ENCODE measurements at regions not wholly inside any gene's neighbourhood (a gene's known extent, or its start where the extent isn't known, plus 50 kb on each side); places are given as distances from the start of the nearest gene placed in this dataset.

DNA sequence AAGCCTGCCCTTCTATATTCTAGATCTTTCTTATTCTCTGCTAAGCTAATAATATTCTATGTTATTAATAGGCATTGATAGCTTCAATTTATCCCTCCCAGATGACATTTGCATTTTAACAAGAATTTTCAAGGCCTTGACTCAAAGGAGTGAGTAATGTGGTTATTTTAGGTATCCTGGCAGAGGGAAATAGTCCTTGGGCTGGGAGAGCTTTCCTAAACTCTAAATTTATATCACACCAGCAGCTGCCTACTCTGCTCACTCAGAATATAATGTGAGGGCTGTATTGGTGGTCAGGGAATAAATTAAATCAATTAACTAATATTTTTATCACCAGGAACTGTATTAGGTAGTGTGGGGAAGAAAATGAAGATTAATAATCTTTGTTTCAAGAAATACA, 74.8 kb upstream of the ADAM23 start:
- DNase-seq, result no peak

DNA sequence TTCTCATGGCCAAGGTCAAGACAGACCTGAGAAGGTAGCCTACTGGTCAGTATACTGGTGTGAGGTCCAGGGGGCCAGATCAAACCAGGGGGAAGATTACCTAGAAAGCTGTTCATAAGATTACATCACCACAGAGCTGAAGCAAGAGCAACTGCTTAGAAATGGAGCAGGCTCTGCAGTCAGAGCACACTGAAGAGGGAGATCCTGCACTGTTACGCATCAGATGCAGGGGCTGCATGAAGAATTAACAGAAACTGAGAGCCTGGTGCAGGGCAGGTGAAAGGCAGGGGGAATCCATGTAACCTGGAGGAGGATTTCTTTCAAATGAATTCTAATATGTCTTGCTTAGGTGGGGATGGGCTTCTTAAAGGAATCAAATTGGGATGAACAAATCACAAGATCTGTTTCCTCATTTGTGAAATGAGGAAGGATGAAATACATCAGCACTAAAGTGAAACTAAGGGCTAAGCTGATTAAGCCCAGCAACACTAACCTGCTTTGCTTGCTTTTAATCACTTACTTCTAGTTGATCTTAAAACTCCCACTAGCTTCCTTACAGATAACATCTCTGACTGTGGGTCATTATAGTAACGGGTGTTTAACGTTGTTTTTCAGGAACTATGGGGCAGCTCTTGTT, 74.3 kb upstream of the ADAM23 start:
- DNase-seq, result no peak

DNA sequence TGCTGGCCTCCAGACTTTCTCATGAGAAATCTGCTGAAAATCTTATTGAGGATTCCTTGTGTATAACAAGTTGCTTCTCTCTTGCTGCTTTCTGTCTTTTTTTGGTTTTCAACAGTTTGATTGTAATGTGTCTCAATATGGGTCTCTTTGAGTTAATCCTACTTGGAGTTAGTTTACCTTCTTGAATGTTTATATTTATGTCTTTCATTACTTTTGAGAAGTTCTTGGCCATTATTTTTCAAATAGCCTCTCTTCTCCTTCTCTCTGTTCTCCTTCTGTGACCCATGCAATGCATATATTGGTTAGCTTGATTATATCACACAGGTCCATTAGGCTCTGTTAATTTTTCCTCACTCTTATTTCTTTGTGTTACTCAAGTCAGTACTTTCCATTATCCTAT, 67.4 kb upstream of the ADAM23 start:
- no peak for DNase-seq

DNA sequence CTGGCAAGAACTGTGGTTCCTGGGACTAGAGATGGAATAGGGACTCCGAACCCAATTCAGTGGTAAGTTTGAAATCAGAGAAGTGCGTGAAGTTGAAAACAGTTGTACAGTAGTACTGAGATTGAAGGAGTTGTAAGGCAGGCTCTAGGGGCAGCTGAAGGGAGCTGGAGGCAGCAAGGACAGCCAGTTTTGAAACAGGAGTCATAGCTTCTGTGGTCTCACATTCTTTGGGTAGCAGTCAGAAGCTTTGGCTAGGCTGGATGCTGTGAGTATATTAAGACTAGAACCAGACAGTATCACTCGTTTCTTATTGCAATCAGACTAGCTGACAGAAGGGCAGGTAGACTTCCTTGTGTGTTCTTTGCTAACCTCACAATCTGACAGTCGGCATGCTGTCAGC, 64.5 kb upstream of the ADAM23 start:
- no peak for DNase-seq

DNA sequence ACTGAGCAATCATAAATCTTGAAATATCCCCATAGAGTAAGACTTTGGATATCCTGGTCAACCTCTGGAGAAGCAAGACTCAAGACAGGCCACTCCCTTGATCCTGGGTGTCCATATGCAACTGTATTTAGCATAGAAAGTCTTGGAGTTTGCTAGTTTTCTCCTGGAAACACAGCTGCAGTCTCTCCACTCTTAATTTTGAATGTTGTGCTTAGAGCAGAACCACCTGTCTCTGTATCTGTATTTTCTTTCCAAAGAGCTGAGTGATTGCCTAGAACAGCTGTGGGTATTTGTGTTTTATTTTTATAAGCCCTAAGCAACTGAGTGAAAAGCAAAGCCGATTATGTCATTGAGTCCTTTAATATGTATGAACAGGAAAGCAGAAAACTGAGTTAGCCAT, 64.1 kb upstream of the ADAM23 start:
- no peak for DNase-seq

DNA sequence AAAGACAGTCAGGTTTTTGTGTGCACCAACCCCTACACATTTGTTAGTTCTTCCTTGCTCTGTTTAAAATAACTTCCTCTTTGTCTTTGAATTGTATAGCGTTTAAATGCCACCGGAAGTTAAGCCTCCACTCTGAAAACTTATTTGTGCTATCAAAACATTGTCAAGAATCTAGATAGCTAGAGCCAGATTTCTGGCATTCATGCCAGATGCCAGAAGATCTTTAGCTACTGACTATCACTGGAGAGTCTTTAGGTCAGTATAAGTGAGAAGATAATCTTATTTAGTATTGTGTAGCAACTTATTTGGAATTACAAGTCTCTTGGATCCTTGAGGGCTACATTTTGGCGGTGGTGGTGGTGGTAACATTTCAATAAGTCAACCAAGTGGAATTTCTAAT, 63.4 kb upstream of the ADAM23 start:
- no peak for DNase-seq

DNA sequence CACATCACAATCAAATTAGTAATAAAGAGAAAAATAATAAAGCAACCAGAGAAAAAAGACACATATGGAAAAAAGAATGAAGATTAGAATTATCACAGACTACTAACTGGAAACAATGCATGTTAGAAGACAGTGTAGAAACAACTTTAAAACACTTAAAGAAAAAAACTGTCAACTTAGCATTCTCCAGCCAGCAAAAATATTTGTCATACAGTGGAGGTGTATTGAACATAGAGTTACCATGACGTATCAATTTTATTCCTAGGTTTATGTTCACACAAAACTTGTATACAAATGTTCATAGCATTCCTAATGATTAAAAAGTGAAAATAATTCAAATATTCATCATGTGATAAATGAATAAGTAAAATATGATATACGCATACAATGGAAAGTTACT, 61.5 kb upstream of the ADAM23 start:
- no peak for DNase-seq

DNA sequence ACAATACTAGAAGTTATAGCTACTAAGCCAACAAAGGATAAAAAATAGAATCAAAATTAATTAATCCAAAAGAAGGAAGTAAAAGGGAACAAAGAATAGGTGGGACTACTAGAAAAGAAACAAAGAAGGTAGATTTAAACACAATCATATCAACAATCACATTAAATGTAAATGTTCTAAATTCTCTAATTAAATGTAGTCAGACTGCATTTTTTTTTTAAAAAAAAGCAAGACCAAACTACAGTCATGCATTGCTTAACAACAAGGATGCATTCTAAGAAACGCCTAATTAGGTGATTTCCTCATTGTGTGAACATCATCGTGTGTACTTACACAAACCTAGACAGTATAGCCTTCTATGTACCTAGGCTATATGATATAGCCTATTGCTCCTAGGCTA, 59.7 kb upstream of the ADAM23 start:
- DNase-seq, result no peak

DNA sequence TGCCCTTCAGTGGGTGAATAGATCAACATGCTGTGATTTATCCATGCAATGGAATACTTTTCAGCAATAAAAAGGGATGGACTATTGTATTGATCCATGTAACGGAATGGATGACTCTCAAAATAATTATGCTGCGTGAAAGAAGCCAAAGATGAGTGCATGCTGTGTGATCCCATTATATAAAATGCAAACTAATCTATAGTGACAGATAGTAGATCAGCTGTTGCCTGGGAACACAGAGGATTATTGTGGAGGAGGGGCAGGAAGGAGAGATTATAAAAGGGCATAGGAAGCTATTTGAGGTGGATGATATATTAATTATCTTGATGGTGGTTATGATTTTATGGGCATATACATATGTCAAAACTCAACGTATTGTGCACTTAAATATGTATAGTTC, 55.5 kb upstream of the ADAM23 start:
- DNase-seq, result no peak

DNA sequence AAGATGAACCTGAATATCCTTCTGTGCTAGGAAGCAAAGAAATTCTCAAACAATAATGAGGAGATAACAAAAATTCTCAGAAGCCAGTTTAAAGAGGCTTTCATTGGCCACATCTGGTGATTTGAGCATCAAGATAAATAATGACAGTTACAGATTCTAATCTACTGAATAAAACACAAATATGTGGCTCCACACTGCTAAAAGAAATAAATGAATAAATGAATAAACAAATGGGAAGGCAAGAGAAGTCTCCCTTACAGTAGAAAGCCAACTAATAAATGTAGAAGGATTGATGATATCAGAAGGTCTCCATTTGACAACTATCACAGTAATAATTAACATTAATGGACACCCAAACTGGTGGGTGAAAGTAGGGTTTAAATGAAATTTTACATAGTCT, 54.6 kb upstream of the ADAM23 start:
- no peak for DNase-seq

DNA sequence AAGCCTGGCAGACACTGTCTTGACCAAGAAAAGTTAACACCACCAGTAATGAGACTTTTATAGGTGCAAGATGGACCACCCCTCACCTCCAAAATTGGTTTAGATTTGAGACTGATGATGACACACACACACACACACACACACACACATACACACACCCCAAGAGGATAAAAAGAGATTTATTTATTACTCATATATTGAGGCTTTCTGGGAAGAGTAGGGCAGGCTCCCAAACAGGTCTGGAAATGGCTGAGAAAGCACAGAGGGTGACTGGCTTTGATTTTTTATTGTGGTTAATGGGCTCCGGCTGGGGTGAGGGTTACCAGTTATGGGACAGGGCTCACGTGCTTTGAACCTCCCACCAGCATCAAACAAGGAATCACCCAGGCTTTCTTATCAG, 54.2 kb upstream of the ADAM23 start:
- no peak for DNase-seq

DNA sequence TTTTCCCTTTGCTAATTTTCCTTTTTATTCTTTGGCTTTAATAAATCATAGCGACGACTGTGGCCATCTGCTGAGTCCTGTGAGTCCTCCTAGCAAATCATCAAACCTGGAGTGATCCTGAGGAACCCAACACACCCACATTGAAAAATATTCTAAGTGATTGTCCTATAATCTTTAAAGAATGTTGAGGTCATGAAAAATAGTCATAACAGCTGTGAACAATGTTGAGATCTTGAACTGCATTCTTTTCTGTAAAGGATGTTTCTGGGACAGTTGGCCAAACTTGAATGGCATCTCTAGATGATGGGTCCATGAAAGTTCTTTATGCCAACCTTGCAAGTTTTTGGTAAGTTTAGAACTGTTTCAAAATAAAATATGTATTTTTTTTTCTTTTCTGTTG, 53.2 kb upstream of the ADAM23 start:
- DNase-seq, result no peak

DNA sequence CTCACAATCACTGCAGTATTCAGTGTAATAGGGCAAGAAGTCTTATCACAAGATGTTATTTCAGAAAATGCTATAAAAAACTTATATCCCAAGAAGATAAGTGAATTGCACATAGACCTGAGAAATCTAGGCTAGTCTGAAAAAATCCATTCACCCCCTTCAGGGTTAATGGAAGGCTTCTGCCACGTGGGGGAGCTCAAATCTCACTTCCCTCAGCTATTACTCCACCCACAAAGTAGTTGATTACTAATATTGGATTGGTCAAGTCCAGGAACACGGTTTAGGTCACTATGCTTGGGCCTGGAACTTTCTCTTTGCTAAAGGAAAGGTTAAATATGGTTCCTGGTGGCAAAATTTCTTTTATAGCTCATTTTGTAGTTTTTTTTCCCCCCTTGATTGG, 51.2 kb upstream of the ADAM23 start:
- peak; percentile 66 for DNase-seq

Data from activated effector memory CD4-positive, alpha-beta T cell treated with anti-CD3 and anti-CD28 coated beads, Interleukin-2, amount 50 U/mL, for 16 hours (primary cell).